Endodermal cell (in vitro differentiated cells): ENCODE measurements at regions not wholly inside any gene's neighbourhood (a gene's known extent, or its start where the extent isn't known, plus 50 kb on each side); places are given as distances from the start of the nearest gene placed in this dataset.

Experiments used
- DNase-seq: peaks from one replicate; pipeline ENCODE4 v3.0.0-alpha.2; 2017
- H3K27ac ChIP-seq: 2 replicates; pipeline ENCODE4 v1.5.1; 2013; ENCODE audit warnings: mild to moderate bottlenecking, low read depth, low read length, moderate library complexity
- H3K27me3 ChIP-seq: 2 replicates; pipeline ENCODE4 v1.6.1; 2013; ENCODE audit warnings: mild to moderate bottlenecking, low read length, moderate library complexity; ENCODE audit not compliant: insufficient read depth, control insufficient read depth, poor library complexity, severe bottlenecking
- H3K36me3 ChIP-seq: 2 replicates; pipeline ENCODE4 v1.7.0; 2013; ENCODE audit warnings: mild to moderate bottlenecking, low read length, moderate library complexity; ENCODE audit not compliant: control insufficient read depth, insufficient read depth
- H3K4me1 ChIP-seq: one replicate; pipeline ENCODE4 v1.7.0; 2013; ENCODE audit warnings: low read length; ENCODE audit not compliant: control insufficient read depth, insufficient read depth
- H3K4me3 ChIP-seq: 2 replicates; pipeline ENCODE4 v1.5.1; 2013; ENCODE audit warnings: mild to moderate bottlenecking, low read length, moderate library complexity
- H3K9ac ChIP-seq: 2 replicates; pipeline ENCODE4 v1.6.1; 2013; ENCODE audit warnings: mild to moderate bottlenecking, low read length, moderate library complexity; ENCODE audit not compliant: poor library complexity, severe bottlenecking; ENCODE audit errors: extremely low read depth
- H3K9me3 ChIP-seq: 2 replicates; pipeline ENCODE4 v1.6.1; 2013; ENCODE audit warnings: mild to moderate bottlenecking, low read length, moderate library complexity; ENCODE audit not compliant: control insufficient read depth
- H3K27ac Mint-ChIP-seq: 2 replicates; pipeline ENCODE4 v1.8.0; 2020; ENCODE audit warnings: mixed read lengths
- H3K27me3 Mint-ChIP-seq: 2 replicates; pipeline ENCODE4 v1.8.0; 2021; ENCODE audit warnings: mild to moderate bottlenecking, mixed read lengths; ENCODE audit not compliant: insufficient read depth
- H3K36me3 Mint-ChIP-seq: 2 replicates; pipeline ENCODE4 v1.8.0; 2020; ENCODE audit warnings: low read depth, mixed read lengths
- H3K4me1 Mint-ChIP-seq: 2 replicates; pipeline ENCODE4 v1.8.0; 2020; ENCODE audit warnings: mixed read lengths
- H3K4me3 Mint-ChIP-seq: 2 replicates; pipeline ENCODE4 v1.8.0; 2020; ENCODE audit warnings: mild to moderate bottlenecking, moderate library complexity, mixed read lengths
- H3K9me3 Mint-ChIP-seq: 2 replicates; pipeline ENCODE4 v1.8.0; 2020; ENCODE audit warnings: mild to moderate bottlenecking, mixed read lengths
- whole genome bisulfite sequencing, 2 experiments: methylation state at CpG; one replicate each; pipeline versions ENCODE4 v1.1.5 to v1.1.7; 2013; ENCODE audit warnings: missing lambda C conversion rate in 2 of 2, mixed read lengths in 1 of 2; ENCODE audit not compliant: insufficient coverage in 1 of 2, insufficient read length in 1 of 2; 5-methylcytosine and 5-hydroxymethylcytosine counted together
- TF ChIP-seq, protein P1 (sequence below): fragments of 200-600 bp; sonication (generic); conservative IDR thresholded peaks from 2 replicates; pipeline ENCODE4 v1.5.0; 2021; ENCODE audit warnings: antibody characterized with exemption, mild to moderate bottlenecking

- H3K9me3 ChIP-seq = no peaks in the 10 kb centered on the region
- peaks cover 4% of the 10 kb centered on the region for H3K4me1 Mint-ChIP-seq
- no peaks in the 10 kb centered on the region for H3K36me3 ChIP-seq
- TF ChIP-seq, protein P1, sequence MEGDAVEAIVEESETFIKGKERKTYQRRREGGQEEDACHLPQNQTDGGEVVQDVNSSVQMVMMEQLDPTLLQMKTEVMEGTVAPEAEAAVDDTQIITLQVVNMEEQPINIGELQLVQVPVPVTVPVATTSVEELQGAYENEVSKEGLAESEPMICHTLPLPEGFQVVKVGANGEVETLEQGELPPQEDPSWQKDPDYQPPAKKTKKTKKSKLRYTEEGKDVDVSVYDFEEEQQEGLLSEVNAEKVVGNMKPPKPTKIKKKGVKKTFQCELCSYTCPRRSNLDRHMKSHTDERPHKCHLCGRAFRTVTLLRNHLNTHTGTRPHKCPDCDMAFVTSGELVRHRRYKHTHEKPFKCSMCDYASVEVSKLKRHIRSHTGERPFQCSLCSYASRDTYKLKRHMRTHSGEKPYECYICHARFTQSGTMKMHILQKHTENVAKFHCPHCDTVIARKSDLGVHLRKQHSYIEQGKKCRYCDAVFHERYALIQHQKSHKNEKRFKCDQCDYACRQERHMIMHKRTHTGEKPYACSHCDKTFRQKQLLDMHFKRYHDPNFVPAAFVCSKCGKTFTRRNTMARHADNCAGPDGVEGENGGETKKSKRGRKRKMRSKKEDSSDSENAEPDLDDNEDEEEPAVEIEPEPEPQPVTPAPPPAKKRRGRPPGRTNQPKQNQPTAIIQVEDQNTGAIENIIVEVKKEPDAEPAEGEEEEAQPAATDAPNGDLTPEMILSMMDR = no peak
- no peaks in the 10 kb centered on the region for H3K36me3 Mint-ChIP-seq
- no peaks in the 10 kb centered on the region for H3K27me3 Mint-ChIP-seq
- no peaks in the 10 kb centered on the region for H3K27me3 ChIP-seq
- H3K9me3 Mint-ChIP-seq = no peaks in the 10 kb centered on the region
- no peak overlapping the region for H3K27ac ChIP-seq
- 91% methylated on average over 2 of the region's 2 CpGs; no CpG with 5 or more reads in 1 of the 2 experiments for WGBS, 2 experiments
- H3K9ac ChIP-seq = no peak overlapping the region
- H3K4me3 ChIP-seq = no peak overlapping the region
- no peak overlapping the region for H3K27ac Mint-ChIP-seq
- DNase-seq = no peak
- H3K4me1 ChIP-seq = no peaks in the 10 kb centered on the region
- H3K4me3 Mint-ChIP-seq = no peak overlapping the region
Observed at GRCh38 chr14:49456589-49456988, 129.6 kb downstream of the RPS29 start.

DNA sequence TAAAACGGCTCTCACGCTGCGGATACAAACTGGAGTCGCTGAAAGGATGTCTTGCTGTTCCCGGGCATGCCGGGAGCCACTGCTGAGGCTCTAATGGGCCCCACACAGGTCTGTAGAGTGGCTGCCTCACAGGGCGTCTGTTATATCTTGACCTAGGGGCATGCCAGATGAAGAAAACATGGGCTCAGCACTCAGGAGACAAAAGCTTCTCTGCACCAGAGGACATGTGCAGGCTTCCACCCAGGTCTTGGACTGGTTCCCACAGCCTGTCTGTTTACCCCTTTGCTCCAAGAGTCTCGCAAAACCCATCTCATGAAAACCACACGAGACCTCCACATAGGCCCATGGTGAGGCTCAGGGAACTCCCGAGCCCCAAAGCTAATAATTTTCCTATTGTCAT lies 134.2 kb downstream of the RPS29 start:
- no peak for DNase-seq
- 91 to 92% methylated on average over 10 of the region's 10 CpGs for WGBS, 2 experiments
- no peak overlapping the region for H3K9ac ChIP-seq
- no peaks in the 10 kb centered on the region for H3K36me3 ChIP-seq
- Mint-ChIP-seq H3K9me3 (peaks cover 5% of the 10 kb centered on the region), H3K4me3 (no peak overlapping the region), H3K27ac (no peak overlapping the region), H3K4me1 (peaks cover 6% of the 10 kb centered on the region), H3K36me3 (no peaks in the 10 kb centered on the region), H3K27me3 (no peaks in the 10 kb centered on the region)
- H3K4me1 ChIP-seq = no peaks in the 10 kb centered on the region
- H3K27me3 ChIP-seq = no peaks in the 10 kb centered on the region
- H3K4me3 ChIP-seq = no peak overlapping the region
- no peak overlapping the region for H3K27ac ChIP-seq
- TF ChIP-seq, protein P1 = no peak
- no peaks in the 10 kb centered on the region for H3K9me3 ChIP-seq

DNA sequence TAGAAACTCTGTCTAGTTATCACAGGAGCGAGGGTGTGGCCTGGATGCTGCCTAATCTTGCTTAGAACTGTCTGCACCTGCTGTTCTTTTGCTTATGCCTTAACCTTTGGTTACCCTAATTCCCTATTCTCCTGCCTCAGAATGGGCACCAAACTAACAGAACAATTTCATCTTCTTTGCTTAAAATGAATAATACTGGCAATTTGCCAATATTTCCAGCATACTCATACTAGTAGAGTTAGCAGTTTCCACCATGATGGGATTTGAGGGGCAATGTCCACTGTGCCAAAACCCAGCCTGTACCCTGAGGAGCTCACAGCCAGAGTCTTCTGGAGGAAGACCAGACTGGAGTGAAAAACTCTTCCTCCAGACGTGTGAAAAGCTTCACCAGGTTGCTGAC lies 136.4 kb downstream of the RPS29 start:
- H3K9me3 ChIP-seq = no peaks in the 10 kb centered on the region
- no peak overlapping the region for H3K4me3 Mint-ChIP-seq
- no peaks in the 10 kb centered on the region for H3K36me3 ChIP-seq
- 88 to 91% methylated on average over 1 to 2 of the region's 2 CpGs for WGBS, 2 experiments
- H3K27ac Mint-ChIP-seq = no peak overlapping the region
- TF ChIP-seq, protein P1 = no peak
- no peaks in the 10 kb centered on the region for H3K4me1 ChIP-seq
- H3K4me1 Mint-ChIP-seq = peaks cover 14% of the 10 kb centered on the region
- no peak for DNase-seq
- no peak overlapping the region for H3K4me3 ChIP-seq
- no peaks in the 10 kb centered on the region for H3K36me3 Mint-ChIP-seq
- H3K27ac ChIP-seq = no peak overlapping the region
- H3K27me3 ChIP-seq = no peaks in the 10 kb centered on the region
- H3K27me3 Mint-ChIP-seq = no peaks in the 10 kb centered on the region
- H3K9me3 Mint-ChIP-seq = peaks cover 5% of the 10 kb centered on the region
- no peak overlapping the region for H3K9ac ChIP-seq
